ENCODE measurements at regions not wholly inside any gene's neighbourhood (a gene's known extent, or its start where the extent isn't known, plus 50 kb on each side); places are given as distances from the start of the nearest gene placed in this dataset.

DNA sequence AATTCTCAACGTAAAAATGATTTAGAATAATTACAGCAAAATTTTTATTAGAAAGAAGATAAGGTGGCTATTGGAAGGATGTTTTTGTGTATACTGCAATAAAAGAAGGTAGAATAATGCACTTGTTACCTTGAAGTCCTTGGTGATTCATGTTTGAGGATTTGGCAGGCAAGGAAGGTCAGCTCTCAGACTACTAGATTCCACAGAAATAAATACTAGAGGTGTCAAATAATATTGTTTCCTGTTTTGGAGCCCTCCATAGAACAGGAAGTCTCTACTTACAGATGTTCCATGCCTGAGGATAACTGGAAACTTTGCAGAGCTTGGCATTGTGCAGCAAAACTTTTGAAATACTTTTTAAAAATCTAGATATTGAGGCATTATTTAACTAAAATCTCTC is 284.3 kb upstream of the SYT1 start:
- DNase-seq (ENCODE audit: low spot score), result no peak

DNA sequence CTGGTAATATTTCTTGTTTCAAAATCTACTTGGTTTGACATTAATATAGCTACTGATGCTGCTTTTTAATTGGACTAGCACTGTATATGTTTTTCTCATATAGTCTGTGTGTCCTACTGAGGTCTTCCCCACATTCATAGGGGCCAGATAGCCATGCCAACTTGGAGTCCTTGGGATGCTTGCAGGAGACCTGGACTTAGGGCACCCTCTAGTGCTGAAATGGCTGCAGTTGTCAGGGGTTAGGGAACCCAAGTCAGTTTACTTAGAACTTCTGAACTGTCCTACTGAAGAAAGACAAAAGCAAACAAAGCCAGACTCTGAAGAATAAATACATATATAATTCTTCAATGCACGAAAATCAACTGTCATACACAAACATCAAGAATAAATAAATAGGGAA is 279.9 kb upstream of the SYT1 start:
- DNase-seq (ENCODE audit: low spot score), result no peak

DNA sequence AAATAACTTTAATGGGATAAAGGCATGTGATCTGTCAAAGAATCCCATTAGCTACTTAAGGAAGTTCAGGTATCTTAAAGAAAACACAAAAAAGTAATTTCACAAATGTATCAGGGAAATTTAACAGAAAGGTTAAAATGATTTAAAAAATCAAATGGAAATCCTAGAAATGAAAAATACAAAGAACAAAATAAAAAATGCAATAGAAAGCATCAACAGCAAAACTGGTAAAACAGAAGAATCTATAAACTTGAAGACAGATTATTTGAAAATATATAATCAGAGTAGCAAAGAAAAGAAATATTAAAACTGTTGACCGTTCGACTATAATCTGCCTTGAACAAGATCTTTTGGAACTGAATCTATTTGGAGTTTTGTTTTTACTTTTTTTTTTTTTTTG is 279.4 kb upstream of the SYT1 start:
- no peak for DNase-seq (ENCODE audit: low spot score)

DNA sequence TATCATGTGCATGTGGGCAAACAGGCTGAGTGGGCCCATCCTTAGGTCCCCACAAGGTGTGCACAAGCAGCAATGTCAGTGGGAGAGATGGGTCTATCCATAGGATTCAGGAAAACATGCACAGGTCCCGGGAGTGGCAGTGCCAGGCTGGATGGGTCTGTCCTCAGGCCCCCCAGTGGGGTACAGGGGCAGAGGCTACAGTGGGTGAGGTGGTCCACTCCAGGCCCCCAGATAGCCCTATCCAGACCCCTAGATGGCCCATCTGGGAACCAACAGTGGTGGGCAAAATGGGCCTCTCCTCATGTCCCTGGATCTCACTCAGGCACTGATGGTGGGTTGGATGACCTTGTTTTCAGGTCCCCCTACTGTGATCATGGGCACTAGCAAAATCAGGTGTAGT is 277.8 kb upstream of the SYT1 start:
- no peak for DNase-seq (ENCODE audit: low spot score)

DNA sequence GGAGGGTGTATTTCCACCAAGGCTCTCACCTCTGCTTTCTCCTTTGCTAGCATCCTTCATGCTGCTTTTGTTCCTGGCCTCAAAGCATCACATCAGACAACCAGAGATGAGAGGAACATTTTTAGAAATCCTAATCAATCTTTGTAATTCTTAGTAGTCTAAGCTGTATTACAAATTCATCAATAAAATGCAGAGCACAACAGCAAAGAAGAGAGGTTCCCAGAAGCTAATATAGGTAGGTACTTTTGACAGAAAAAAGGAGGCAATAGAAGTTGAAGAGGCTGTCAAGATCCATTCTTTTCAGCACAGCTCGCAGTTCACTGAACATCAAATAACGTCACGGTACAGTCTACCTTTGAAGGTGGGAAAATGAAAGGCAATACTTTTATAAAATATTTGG is 265.2 kb upstream of the SYT1 start:
- DNase-seq (ENCODE audit: low spot score), result no peak

DNA sequence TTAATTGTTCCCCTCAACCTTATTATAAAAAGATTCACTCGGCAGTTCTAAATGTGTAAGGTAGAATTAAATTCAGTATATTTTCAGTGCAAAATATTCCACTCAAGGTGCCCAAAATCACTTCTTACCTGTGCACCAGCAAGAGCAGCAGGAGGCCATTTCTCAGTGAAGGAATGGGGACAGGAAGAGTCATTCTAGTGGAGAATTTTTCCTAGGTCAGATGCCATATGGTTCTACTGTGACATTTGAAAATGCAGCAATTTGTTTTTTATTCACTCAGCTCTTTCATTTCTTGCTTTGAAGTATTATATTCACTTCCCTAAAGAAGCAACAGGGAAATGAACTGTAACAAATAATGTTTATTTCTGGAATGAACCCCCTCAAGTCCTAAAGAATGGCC is 264.0 kb upstream of the SYT1 start:
- DNase-seq (ENCODE audit: low spot score), result no peak

DNA sequence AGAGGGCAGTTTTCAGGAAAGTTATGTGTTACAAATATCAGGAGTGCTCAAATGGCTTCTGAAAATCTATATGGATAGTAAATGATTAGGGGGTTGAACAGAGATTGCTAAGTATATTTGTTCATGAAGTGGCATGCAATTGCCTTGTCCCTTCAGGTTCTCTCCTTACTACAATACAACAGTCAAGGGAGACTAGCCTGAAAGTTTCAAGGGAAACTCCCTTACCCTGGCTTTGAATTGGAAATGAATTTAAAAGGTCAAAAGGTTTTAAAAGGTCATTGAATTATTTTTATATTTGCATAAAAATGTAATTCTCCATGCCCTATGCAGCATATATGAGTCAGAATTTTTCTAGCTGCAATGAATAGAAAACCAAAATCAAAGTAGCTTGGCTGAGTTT is 253.1 kb upstream of the SYT1 start:
- no peak for DNase-seq (ENCODE audit: low spot score)

DNA sequence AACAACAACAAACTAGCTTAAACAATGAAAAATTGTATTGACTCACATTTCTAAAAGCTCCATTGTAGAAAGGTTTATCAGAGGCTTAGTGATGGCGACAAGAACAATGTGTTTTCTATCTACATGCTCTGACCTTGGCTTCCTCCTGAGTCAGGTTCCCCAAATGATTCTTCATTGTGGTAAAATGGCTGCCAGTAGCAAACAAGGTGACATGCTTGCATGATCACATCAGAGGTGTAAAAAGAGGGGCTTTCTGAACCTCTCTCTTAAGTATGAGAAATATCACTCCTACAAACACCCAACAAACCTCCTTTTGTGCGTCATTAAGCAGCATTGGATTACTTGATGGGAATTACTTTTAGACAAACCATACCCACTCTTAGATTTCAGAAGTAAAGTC is 252.4 kb upstream of the SYT1 start:
- DNase-seq (ENCODE audit: low spot score), result no peak

DNA sequence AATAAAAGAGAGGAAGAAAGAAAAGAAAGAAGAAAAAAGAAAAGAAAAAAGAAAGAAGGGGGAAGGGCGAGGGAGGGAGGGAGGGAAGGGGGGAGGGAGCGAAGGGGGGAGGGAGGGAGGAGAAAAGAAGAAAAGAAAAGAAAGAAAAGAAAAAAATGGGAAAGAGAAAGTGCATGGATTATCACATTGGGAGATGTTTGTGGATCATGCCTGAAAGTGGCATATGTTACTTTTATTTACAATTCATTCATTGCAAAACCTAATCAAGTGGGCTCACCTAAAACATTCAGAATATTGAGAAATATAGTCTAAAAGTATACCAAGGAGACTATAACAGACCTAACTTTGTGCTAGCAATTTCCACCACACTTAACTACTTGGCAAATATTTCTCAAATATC is 246.9 kb upstream of the SYT1 start:
- no peak for DNase-seq (ENCODE audit: low spot score)

DNA sequence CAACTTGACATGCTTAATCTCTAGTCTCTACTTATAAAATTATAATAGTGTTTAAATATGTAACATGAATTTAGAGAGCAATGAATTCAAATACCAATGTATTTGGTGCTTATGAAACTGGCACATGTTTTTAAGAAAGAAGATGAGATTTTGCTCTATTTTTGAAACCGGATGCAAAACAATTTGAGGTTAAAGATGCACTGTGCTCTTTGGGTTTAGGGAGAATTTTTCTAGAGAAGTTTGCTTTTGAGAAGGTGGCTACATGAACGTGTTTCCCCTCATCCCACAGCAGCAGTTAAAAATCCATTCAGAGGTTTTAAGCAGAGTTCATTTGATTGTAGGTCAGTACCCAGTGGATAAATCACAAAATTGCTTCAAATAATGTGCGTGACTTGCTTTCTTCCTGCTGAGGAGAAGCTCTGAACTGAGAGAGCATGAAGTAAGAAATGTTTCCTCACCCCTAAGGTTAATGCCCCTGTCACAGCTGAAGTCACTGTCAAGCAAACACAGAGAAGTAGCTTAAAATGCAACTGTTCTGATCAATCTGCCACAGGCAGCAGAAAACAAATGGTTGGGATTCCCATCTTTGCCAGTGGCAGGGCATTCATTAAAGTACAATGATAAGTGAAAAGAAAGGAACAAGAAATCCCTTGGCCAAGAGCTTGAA is 241.9 kb upstream of the SYT1 start:
- no peak for DNase-seq (ENCODE audit: low spot score)

DNA sequence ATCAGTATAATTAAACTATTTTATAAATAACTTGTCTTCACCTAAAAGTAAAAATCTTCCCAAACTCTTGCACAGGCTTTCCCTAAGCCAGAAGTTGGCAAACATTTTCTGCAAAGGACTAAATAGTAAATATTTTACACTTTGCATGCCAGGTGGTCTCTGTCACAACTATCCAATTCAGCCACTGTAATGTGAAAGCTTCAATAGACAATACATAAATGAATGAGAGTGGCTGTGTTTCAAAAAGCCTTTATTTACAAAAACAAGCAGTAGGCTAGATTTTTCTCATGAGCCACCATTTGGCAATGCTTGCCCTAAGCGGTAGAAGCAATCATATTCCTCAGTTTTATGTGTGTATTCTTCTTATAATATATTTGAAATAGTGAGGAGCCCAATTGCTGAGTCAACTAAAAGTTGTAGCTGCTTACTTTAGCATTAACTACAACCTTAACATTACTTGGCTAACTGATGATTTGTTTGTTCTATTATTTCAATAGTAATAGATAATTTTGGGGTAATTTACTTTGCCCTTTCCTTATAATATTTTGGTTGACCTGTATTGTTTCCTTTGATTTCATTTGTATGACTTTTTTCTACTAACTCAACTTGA is 236.0 kb upstream of the SYT1 start:
- DNase-seq (ENCODE audit: low spot score), result no peak

DNA sequence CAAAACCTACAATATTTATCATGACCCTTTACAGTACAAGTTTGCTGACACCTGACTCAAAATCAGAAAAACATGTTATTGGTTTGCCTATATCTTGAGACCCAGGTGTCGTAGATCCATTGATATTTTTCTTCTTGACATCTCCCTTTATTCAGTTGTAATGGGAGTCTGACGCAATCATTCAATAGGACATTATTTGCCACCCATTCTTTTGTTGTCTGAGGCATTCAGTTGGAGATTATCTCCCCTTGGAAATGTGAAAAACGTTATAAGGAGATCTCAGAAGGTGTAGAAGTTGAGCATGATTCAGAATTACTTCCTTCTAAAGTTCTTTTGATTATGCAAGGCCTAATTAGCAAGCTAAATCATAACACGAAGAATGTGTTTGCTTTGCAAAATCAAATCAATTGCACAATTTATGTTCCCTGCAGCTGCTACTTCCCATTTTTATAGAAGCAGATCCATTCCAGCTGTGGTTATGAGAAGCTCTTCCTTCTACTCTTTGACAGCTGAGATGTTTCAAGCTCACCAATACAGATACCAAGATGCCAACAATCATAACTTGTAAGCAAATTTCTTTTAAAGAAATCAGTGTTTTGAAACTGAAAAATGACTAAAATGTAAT is 228.2 kb upstream of the SYT1 start:
- no peak for DNase-seq (ENCODE audit: low spot score)

DNA sequence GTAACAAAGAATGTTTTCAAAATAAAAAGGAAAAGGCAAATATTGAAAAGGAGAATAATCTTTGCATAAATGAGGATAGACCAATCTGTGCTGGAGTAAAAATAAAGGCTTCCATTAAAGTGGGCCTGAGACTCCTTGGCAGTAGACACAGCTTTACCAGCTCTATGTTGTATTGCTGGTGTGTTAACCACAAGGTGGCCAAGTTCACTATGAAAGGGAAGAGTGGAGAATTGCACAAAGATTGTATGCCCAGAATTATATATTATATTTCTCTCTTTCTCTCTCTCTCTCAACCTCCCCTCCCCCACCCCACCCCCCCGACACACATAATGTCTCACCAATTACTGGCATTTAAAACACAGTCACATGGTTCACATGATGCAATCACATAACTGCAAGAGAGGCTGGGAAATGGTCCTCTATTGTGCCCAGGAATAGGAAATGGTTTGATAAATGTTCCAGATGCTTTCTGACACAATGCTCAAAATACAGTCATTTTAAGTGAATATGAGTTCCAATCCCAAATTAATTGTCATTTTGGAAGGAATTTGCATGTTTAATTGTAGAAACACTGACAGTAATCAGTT is 222.6 kb upstream of the SYT1 start:
- DNase-seq (ENCODE audit: low spot score), result no peak

DNA sequence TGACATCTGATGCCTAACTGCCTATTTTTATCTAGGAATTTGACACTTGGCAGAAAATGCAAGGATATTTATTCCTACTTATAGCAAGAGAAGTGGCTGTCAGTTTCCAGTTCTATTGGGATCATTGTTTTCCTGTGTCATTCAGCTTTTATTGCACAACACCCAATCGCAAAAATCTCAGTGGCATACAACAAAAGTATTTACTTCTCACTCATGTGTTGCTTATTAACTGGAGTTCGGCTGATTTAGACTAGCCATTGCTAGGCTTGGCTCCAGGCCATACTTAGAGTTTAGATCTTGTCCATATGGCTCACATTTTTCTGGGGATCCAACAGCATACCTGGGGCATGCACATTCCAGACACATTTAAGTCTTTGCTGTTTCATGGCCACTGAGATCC is 218.6 kb upstream of the SYT1 start:
- no peak for DNase-seq (ENCODE audit: low spot score)

DNA sequence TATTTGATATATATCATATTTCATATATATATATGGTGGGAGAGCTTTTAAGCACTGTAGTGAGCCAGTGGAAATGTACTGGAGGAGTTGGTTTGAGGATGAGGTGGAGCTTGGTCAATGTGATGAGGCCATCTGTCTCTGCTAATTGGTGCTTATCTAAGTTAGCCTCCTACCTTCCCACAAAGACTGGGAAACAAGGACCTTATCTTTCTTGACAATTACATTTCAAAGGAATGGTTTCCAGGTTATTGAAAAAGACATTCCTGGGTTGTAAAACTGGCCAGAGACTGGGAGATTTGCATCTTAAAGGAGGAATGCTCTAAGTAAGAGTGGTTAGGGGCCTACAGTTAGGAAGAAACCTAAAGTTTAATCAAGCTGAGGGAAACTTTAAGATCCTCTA is 212.8 kb upstream of the SYT1 start:
- no peak for DNase-seq (ENCODE audit: low spot score)

DNA sequence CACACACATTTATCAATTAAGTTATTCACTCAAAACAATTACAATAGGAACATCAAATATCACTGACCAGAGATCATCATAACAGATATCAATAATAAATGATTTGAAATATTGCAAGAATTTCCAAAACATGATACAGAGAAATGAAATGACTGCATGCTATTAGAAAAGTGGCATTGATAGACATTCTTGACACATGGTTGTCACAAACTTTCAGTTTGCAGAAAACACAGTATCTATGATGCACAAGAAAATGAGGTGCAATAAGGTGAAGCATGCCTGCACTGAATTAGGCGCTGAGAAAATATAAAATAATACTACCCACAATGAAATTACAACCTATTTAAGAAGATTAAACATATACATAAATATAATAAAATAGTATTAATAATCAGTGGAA is 198.0 kb upstream of the SYT1 start:
- no peak for DNase-seq (ENCODE audit: low spot score)

DNA sequence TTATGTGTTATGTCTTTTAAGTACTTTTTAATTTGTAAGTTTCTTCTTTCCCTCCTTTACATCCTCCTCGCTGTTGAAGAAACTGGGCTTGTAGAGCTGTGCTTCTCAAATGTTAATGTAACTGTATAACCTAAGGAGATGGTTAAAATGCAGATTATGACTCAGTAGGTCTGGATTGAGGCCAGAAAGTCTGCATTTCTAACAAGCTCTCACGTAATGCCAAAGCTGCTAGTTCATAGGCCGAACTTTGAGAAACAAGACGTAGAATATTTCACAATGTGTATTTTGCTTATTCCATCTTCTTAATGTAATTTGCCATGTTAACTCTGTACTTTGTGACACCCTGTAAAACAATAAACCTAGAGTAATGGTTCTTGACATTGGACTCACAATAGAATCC is 193.3 kb upstream of the SYT1 start:
- no peak for DNase-seq (ENCODE audit: low spot score)

DNA sequence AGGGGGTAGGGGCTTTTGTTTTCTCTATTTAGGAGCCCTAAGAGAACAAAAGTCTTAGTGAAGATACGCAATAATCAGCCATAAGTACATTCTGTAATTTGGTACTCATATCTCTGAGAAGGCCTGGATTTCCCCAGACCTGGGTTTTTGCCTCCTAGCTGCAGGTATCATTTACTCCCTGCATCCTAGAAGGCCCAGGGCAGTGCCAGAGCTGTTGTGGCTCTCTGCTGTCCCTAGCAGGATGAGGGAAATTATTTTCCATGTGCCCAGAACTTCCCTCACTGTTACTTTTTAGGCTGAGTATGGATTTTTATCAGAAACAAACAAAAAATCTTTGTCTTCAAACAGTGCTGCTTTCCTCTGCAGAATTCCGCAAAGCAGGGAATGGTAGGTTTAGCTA is 192.5 kb upstream of the SYT1 start:
- DNase-seq (ENCODE audit: low spot score), result no peak

DNA sequence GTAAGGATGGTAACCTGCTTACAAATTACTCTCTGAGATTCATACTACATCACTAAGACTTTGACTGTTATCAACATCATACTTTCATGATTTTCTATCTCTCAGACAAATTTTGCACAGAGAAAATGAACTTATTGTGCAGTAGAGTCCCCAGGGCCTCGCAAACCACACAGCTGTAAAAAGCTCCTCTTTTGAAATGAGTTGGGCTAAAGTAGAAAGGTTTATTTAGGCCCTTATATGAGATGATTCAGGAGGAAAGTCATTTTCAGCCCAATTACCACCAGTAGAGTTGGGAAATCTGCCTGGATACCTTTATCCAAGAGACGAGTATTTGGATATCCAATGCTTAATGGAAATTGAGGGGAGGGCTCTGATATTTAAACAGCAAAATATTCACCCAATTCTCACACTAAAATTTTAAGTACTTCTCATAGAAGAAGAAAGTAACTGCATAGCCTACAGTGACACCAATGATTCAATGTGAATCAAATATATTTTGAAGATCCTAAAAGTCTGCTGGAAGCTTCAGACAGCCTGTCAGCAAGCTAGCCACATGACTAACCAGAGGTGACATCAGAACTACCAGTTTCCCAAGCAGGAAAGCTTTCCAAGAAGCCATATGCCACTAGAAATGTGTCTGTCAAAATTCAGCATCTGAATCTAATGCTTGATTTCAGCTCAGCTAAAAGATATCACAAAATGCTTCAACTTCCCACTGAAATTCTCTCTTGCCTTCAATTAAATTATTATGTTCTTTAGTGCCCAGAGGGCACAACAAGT is 190.1 kb upstream of the SYT1 start:
- DNase-seq (ENCODE audit: low spot score), result no peak

DNA sequence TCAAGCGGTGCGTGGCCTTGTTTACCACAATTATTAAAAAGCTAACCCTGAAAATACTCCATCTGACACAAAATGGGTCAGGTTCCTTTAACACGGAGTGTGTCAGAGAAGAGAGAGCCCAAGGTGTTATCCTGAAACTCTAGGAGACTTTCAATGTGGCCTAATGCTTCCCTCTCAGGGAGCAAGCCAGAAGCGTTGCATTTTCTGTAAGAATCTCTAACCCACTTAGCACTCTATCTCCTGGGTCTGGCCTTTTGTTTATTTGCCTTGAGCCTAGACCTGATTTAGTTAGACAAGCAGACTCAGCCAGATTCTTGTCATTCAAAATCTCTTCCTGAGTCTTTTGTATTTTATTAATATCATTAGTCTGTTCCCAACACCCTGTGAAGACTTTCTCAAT is 184.0 kb upstream of the SYT1 start:
- no peak for DNase-seq (ENCODE audit: low spot score)

DNA sequence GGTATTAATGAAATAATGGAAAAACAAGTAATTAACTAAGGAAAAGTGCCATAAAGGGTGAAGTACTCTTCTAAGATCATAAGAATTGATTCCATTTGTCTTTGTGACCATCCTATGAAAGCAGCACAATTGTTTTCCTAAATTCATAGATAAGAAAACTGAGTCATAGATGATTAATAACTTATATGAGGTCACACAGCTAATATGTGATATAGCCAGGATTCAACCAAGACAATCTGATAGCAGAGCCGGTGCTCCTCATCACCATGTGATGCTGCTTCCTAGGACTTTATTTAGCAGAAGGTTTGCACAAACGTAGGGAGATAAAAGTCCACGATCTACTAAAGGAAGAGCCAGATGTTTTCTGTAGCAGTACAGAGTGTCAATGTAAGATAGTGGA is 181.5 kb upstream of the SYT1 start:
- DNase-seq (ENCODE audit: low spot score), result no peak

DNA sequence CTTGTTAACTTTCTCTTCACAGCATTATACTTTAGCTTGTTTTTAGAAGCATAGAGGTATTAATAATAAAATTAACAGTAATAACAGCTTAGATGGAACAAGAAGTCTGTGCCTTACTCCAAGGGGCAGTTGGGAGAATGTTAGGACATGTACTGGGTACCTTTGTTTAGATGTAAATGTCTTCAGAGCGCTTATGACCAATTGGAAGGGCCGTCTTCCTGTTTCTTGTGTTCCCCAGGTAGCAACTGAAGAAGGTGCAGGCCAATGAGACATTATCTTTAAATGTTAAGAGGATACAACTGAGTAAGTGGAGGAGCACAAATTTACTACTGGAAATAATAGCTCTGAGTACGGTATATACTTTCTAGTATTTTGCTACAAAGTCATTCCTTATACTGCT is 180.9 kb upstream of the SYT1 start:
- DNase-seq (ENCODE audit: low spot score), result no peak
